Sigmoid colon (tissue), 6 donors: ENCODE measurements at regions not wholly inside any gene's neighbourhood (a gene's known extent, or its start where the extent isn't known, plus 50 kb on each side); places are given as distances from the start of the nearest gene placed in this dataset.

Experiments used
- DNase-seq: peaks from one replicate; pipeline ENCODE4 v3.0.0-alpha.2; 2019
- H3K27ac ChIP-seq, 4 donors: fragments of 200-600 bp; sonication (generic); one replicate each; pipeline ENCODE4 v1.5.1; 2016 to 2019; ENCODE audit warnings: mild to moderate bottlenecking in 1 of 4
- H3K27me3 ChIP-seq, 3 donors: fragments of 200-600 bp; sonication (generic); one replicate each; pipeline ENCODE4 v1.5.1; 2019; ENCODE audit warnings: mild to moderate bottlenecking in 1 of 3
- H3K36me3 ChIP-seq, 4 donors: fragments of 200-600 bp; sonication (generic); one replicate each; pipeline ENCODE4 v1.5.1; 2016 to 2019
- H3K4me1 ChIP-seq, 4 donors: fragments of 200-600 bp; sonication (generic); one replicate each; pipeline ENCODE4 v1.5.1; 2017 to 2019
- H3K4me3 ChIP-seq, 4 donors: fragments of 200-600 bp; sonication (generic); one replicate each; pipeline ENCODE4 v1.5.1; 2017 to 2019; ENCODE audit warnings: mild to moderate bottlenecking in 2 of 4, moderate library complexity in 1 of 4
- H3K9me3 ChIP-seq, 4 donors: fragments of 200-600 bp in 3 of 4; sonication (generic) in 3 of 4; one replicate each; pipeline versions ENCODE4 v1.5.1 to v1.6.1; 2013 to 2019
- EP300 ChIP-seq, 4 donors: sonication (generic); formaldehyde crosslinking; IDR thresholded peaks; one replicate each; pipeline ENCODE4 v1.6.1; 2017; ENCODE audit warnings: antibody characterized with exemption in 4 of 4
- POLR2A ChIP-seq, 2 donors: fragments of 450-650 bp; IDR thresholded peaks; one replicate each; pipeline ENCODE4 v1.6.1; 2016; ENCODE audit warnings: antibody characterized with exemption in 2 of 2, mild to moderate bottlenecking in 2 of 2, moderate library complexity in 2 of 2
- POLR2AphosphoS5 ChIP-seq, 4 donors: sonication (generic); formaldehyde crosslinking; IDR thresholded peaks; one replicate each; pipeline ENCODE4 v1.6.1; 2017; ENCODE audit warnings: antibody characterized with exemption in 4 of 4
- WGBS, 2 donors: extraction: QIAGEN DNeasy Blood & Tissue Kit; methylation state at CpG; one replicate each; pipeline ENCODE4 v1.1.7; 2013; 5-methylcytosine and 5-hydroxymethylcytosine counted together
- intact Hi-C: fragments of 100-400 bp; cut with DNase I; formaldehyde crosslinking; loops from one replicate; pipeline ENCODE4 v1.15.1; 2023
- TF ChIP-seq, protein P1 (sequence below), 4 experiments: fragments of 450-650 bp in 3 of 4; fragments of 200-600 bp in 1 of 4; IDR thresholded peaks; one replicate each; pipeline ENCODE4 v1.5.1; 2016 to 2019; ENCODE audit warnings: antibody characterized with exemption in 4 of 4, mild to moderate bottlenecking in 3 of 4, moderate library complexity in 2 of 4
- donor health status: healthy with polysubstance abuse.
- donor health status: healthy.

DNA sequence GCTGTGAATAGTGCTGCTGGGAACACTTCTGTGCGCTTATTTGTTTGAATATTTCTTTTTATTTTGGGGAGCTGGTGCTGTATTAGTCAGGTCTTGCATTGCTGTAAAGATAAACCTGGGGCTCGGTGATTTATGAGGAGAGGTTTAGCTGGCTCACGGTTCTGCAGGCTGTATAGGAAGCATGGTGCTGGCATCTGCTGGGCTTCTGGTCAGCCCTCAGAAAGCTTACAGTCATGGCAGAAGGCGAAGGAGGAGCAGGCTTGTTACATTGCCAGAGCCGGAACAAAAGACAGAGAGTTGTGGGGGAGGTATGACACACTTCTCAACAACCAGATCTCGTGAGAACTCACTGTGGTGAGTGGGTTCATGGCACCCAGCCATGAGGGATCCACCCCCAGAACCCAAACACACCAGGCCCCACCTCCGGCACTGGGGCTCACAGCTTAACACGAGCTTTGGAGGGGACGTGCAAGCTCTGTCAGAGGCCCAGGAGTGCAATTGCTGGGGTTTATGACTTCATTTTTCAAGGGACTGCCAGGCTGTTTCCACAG, 68.8 kb upstream of the GATA5 start:
- Histone ChIP-seq H3K4me3 (no peak overlapping the region), H3K4me1 (peaks cover 0 to 78% (median 52%) of the 10 kb centered on the region in 4 donors), H3K36me3 (peaks cover 0 to 17% (median 0%) of the 10 kb centered on the region in 4 donors), H3K9me3 (no peaks in the 10 kb centered on the region), H3K27me3 (peaks cover 0 to under 1% (median 0%) of the 10 kb centered on the region in 3 donors), H3K27ac (no peak overlapping the region)
- 87 to 92% methylated on average over 9 of the region's 9 CpGs for WGBS, 2 donors
- DNase-seq: no peak
- intact Hi-C loops: no loop called here
- TF ChIP-seq POLR2A (IDR thresholded peaks at IDR 0.05): no peak
- TF ChIP-seq EP300 (IDR thresholded peaks at IDR 0.05): no peak

DNA sequence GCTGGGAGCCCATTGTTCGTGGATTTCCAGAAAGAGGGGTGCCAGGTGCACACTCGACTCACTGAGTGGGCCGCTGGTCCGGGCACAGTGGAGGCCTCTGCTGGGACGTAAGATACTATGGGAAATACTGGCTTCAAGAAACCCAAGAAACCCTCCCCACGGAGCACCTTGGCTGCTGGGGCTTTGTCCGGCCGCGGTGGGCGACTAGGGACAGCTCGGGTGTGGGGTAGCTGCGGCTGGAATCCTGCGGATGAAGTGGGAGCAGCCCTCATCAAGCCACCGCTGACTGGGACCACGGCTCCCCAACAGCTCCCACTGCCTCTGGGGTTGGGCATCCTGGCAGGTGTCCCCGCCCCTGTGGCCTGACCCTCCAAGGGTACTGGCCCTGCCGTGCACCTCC, 69.5 kb upstream of the GATA5 start:
- TF ChIP-seq, protein P1, sequence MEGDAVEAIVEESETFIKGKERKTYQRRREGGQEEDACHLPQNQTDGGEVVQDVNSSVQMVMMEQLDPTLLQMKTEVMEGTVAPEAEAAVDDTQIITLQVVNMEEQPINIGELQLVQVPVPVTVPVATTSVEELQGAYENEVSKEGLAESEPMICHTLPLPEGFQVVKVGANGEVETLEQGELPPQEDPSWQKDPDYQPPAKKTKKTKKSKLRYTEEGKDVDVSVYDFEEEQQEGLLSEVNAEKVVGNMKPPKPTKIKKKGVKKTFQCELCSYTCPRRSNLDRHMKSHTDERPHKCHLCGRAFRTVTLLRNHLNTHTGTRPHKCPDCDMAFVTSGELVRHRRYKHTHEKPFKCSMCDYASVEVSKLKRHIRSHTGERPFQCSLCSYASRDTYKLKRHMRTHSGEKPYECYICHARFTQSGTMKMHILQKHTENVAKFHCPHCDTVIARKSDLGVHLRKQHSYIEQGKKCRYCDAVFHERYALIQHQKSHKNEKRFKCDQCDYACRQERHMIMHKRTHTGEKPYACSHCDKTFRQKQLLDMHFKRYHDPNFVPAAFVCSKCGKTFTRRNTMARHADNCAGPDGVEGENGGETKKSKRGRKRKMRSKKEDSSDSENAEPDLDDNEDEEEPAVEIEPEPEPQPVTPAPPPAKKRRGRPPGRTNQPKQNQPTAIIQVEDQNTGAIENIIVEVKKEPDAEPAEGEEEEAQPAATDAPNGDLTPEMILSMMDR (IDR thresholded peaks at IDR 0.05): no peak
- TF ChIP-seq POLR2A (IDR thresholded peaks at IDR 0.05): no peak
- Histone ChIP-seq H3K27ac (no peak overlapping the region), H3K4me3 (no peak overlapping the region), H3K4me1 (peaks cover 0 to 78% (median 52%) of the 10 kb centered on the region in 4 donors), H3K36me3 (peaks cover 0 to 17% (median 0%) of the 10 kb centered on the region in 4 donors), H3K27me3 (peaks cover 0 to 8% (median 0%) of the 10 kb centered on the region in 3 donors), H3K9me3 (no peaks in the 10 kb centered on the region)
- DNase-seq: no peak
- intact Hi-C loops: no loop called here
- 88 to 94% methylated on average over 17 of the region's 17 CpGs for WGBS, 2 donors

DNA sequence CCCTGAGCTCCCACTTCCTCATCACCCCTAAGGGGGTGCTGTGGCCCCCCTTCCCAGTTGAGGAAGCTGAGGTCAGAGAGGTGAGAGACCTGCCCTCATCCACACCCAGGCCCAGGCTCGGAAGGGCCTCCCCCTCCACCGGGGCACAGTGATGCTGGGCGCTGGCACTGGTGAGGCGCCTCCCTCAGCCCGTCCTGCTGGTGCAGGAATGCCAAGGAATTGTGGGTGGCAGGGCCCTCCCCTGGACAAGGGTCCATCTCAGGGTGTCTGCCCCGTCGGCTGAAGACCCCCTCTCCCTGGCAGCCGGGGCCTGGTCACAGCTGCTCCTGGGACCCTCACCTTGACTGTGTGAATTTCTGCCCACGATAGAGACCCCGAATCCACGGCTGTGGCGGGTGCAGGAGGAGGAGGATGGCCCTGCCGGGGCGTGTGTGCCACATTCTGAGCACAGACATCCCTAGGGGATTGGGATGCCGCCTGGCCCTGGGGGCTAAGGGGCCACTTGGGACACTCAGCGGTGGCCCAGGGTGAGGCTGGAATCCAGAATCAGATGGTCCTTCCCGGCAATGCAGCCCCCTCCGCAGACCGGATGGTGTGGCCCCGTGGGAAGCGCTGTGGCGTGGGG, 70.2 kb upstream of the GATA5 start:
- TF ChIP-seq POLR2AphosphoS5 (IDR thresholded peaks at IDR 0.05): no peak
- TF ChIP-seq, protein P1 (IDR thresholded peaks at IDR 0.05): no peak
- no peak for TF ChIP-seq EP300 (IDR thresholded peaks at IDR 0.05)
- TF ChIP-seq POLR2A (IDR thresholded peaks at IDR 0.05): no peak
- H3K9me3 ChIP-seq: no peaks in the 10 kb centered on the region
- peaks cover 0 to 78% (median 52%) of the 10 kb centered on the region in 4 donors for H3K4me1 ChIP-seq
- H3K27ac ChIP-seq: no peak overlapping the region
- peaks cover 0 to 15% (median 4%) of the 10 kb centered on the region in 3 donors for H3K27me3 ChIP-seq
- H3K36me3 ChIP-seq: peaks cover 0 to 17% (median 0%) of the 10 kb centered on the region in 4 donors
- WGBS, 2 donors: 78 to 91% methylated on average over 22 of the region's 22 CpGs
- no peak for DNase-seq
- intact Hi-C loops: no loop called here
- H3K4me3 ChIP-seq: no peak overlapping the region

DNA sequence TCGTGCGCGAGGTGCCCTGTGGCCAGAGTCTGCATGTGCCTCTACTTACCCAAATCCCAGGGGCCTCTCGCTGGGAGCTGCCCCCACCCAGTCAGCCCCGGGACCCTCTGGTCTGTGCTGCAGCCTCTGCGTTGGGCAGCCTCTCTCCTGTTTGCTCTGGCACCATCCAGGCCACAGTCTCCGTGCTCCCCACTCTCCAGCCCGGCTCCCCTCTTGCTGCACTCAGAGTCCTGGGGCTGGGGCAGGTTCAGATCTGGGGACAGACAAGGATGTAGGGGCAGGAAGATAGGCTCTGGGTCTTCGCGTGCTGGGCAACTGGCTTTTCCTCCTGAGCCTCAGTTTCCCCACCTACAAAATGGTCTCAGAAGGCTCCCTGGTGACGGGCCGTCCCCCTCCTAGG, 70.8 kb upstream of the GATA5 start:
- H3K9me3 ChIP-seq: no peaks in the 10 kb centered on the region
- no peak overlapping the region for H3K4me3 ChIP-seq
- H3K4me1 ChIP-seq: peaks cover 0 to 78% (median 57%) of the 10 kb centered on the region in 4 donors
- peaks cover 0 to 17% (median 0%) of the 10 kb centered on the region in 4 donors for H3K36me3 ChIP-seq
- no peak for DNase-seq
- TF ChIP-seq POLR2AphosphoS5 (IDR thresholded peaks at IDR 0.05) (no peak), EP300 (IDR thresholded peaks at IDR 0.05) (no peak), POLR2A (IDR thresholded peaks at IDR 0.05) (no peak)
- TF ChIP-seq, protein P1 (IDR thresholded peaks at IDR 0.05): no peak
- intact Hi-C loops: no loop called here
- WGBS, 2 donors: 86 to 90% methylated on average over 12 of the region's 12 CpGs
- H3K27ac ChIP-seq: peak overlapping the region in 2 of 4 donors; percentile 95 to 97
- H3K27me3 ChIP-seq: peaks cover 0 to 21% (median 6%) of the 10 kb centered on the region in 3 donors

DNA sequence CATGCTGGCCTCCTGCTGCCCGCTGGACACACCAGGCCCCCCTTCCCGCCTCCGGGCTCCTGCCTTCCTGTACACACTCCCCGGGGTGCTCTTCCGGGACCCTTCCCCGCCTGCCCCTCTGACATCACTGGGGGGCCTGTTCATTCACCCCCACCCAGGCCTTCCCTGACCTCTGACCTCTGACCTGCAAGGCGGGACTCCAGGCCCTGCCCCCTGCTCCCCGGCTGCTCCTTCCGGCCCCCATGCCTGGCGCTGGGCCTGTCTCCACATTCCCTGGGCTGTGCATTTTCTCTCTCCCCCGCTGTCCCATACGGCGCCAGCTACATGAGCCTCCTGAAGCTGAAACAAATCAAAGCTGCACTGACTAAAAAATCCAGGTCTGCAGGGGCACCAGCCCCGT, 71.6 kb upstream of the GATA5 start:
- 71 to 88% methylated on average over 14 of the region's 14 CpGs for WGBS, 2 donors
- H3K4me3 ChIP-seq: no peak overlapping the region
- H3K27me3 ChIP-seq: peaks cover 0 to 27% (median 6%) of the 10 kb centered on the region in 3 donors
- peaks cover 0 to 17% (median 0%) of the 10 kb centered on the region in 4 donors for H3K36me3 ChIP-seq
- TF ChIP-seq POLR2A (IDR thresholded peaks at IDR 0.05): no peak
- TF ChIP-seq EP300 (IDR thresholded peaks at IDR 0.05): no peak
- TF ChIP-seq, protein P1 (IDR thresholded peaks at IDR 0.05): no peak
- TF ChIP-seq POLR2AphosphoS5 (IDR thresholded peaks at IDR 0.05): no peak
- H3K9me3 ChIP-seq: no peaks in the 10 kb centered on the region
- peaks cover 0 to 80% (median 61%) of the 10 kb centered on the region in 4 donors for H3K4me1 ChIP-seq
- peak overlapping the region in 3 of 4 donors; percentile 91 to 97 (median 95) for H3K27ac ChIP-seq
- intact Hi-C loops: no loop called here
- DNase-seq: no peak
